ENCODE measurements at regions not wholly inside any gene's neighbourhood (a gene's known extent, or its start where the extent isn't known, plus 50 kb on each side); places are given as distances from the start of the nearest gene placed in this dataset.

DNA sequence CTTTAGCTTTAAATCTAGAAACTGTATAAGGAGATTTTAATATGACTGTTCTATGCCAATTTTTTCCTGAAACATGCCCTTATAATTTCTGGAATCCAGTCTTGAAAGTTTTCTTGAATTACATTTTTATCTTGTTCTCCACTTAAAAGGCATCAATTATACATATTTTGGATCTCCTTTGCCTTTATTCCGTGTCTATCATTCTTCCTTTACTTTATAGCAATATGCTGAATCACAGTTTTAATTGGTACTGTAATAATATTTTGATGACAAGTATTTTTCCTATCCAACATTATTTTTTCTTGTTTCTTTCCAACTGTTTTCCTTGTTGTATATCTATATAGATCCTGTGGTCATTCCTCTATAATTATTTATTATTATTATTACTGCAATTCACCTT is 361.2 kb downstream of the PIK3R1 start:
- FAIRE-seq (no peak), DNase-seq (ENCODE audit: extremely low read depth in 1 of 4, low spot score in 3 of 4) (no peak), ATAC-seq (no peak)
- no TSS peak for BruUV-seq (replicated peaks)
- CTCF ChIA-PET (ENCODE audit: low intra/inter-chr PET ratio), result no interaction called here
- POLR2A ChIA-PET, result interaction anchor here (0.8 kb wide), 1 partner anchor 17 kb away, joined by 3 read pairs; no protein-coding TSS in a partner anchor
- Histone ChIP-seq H3K27me3 (ENCODE audit: control insufficient read depth in 2 of 2, insufficient read depth in 2 of 2, low read length in 2 of 2) (no peaks in the 10 kb centered on the region), H3K4me2 (ENCODE audit: insufficient read depth, low read length) (no peak overlapping the region), H3K36me3 (ENCODE audit: control insufficient read depth, insufficient read depth, low read length) (no peaks in the 10 kb centered on the region), H4K20me1 (replicated peaks; ENCODE audit: control insufficient read depth, insufficient read depth, low read length) (no peaks in the 10 kb centered on the region), H3K27ac (ENCODE audit: extremely low read depth, low read depth, low read length) (no peak overlapping the region), H3K9ac (ENCODE audit: insufficient read depth in 1 of 2, low read depth in 2 of 2, low read length in 2 of 2) (no peak overlapping the region), H3K4me3 (no peak overlapping the region), H2AFZ (ENCODE audit: low read depth, low read length) (no peak overlapping the region), H3K9me1 (ENCODE audit: control insufficient read depth, insufficient read depth, low read length) (no peaks in the 10 kb centered on the region), H3K9me3 (replicated peaks; ENCODE audit: control insufficient read depth, insufficient read depth, low read depth, low read length) (no peaks in the 10 kb centered on the region), H3K79me2 (ENCODE audit: control insufficient read depth, insufficient read depth, low read length) (no peaks in the 10 kb centered on the region), H3K4me1 (replicated peaks in 1 of 2; ENCODE audit: control insufficient read depth in 2 of 2, insufficient read depth in 2 of 2, low read length in 2 of 2) (no peaks in the 10 kb centered on the region)
- in situ Hi-C loops (cut with MboI), result no loop called here
- WGBS (ENCODE audit: insufficient coverage, low coverage, missing lambda C conversion rate), result 5% methylated on average over 1 of the region's 1 CpG
- TF ChIP-seq C11orf30 (IDR thresholded peaks at IDR 0.05; ENCODE audit: low read depth) (peak; percentile 37; the same call in 1 of the 2 replicates), TRIM28 (IDR thresholded peaks at IDR 0.05) (0 out of 2 replicates have a peak, but pooled peaks have one; percentile 50), ZNF316 (IDR thresholded peaks at IDR 0.05) (peak; percentile 76), POLR2G (IDR thresholded peaks at IDR 0.05; ENCODE audit: low read depth, low read length) (no peak)
- intact Hi-C loops (cut with micrococcal nuclease), result no loop called here

DNA sequence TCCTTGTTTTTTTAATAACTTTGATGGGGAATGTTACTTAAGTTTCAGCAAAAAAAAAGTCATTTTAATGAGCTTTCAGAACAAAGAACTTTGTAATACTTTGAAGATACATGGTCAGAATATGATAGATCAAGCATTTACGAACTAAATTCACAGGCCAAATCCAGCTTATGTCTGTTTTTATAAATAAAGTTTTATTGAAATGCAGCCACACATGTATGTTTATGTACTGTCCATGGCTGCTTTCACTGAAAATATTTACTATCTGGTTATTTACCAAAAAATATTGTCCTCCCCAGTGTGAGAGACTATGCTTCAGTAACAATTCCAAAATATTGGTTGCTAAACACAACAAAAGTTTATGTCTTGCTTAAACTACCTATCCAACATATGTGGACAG is 366.7 kb downstream of the PIK3R1 start:
- Histone ChIP-seq H3K27ac (ENCODE audit: extremely low read depth, low read depth, low read length) (no peak overlapping the region), H2AFZ (ENCODE audit: low read depth, low read length) (no peak overlapping the region), H3K79me2 (ENCODE audit: control insufficient read depth, insufficient read depth, low read length) (no peaks in the 10 kb centered on the region), H3K9me1 (ENCODE audit: control insufficient read depth, insufficient read depth, low read length) (no peaks in the 10 kb centered on the region), H3K4me2 (ENCODE audit: insufficient read depth, low read length) (no peak overlapping the region), H4K20me1 (replicated peaks; ENCODE audit: control insufficient read depth, insufficient read depth, low read length) (no peaks in the 10 kb centered on the region), H3K36me3 (ENCODE audit: control insufficient read depth, insufficient read depth, low read length) (no peaks in the 10 kb centered on the region), H3K4me1 (replicated peaks in 1 of 2; ENCODE audit: control insufficient read depth in 2 of 2, insufficient read depth in 2 of 2, low read length in 2 of 2) (no peaks in the 10 kb centered on the region), H3K4me3 (no peak overlapping the region), H3K9ac (ENCODE audit: insufficient read depth in 1 of 2, low read depth in 2 of 2, low read length in 2 of 2) (no peak overlapping the region), H3K9me3 (replicated peaks; ENCODE audit: control insufficient read depth, insufficient read depth, low read depth, low read length) (no peaks in the 10 kb centered on the region), H3K27me3 (ENCODE audit: control insufficient read depth in 2 of 2, insufficient read depth in 2 of 2, low read length in 2 of 2) (no peaks in the 10 kb centered on the region)
- BruUV-seq (replicated peaks), result no TSS peak
- in situ Hi-C loops (cut with MboI), result no loop called here
- intact Hi-C loops (cut with micrococcal nuclease), result no loop called here
- POLR2A ChIA-PET, result no interaction called here
- CTCF ChIA-PET (ENCODE audit: low intra/inter-chr PET ratio), result no interaction called here
- ATAC-seq, result no peak
- no peak for DNase-seq (ENCODE audit: extremely low read depth in 1 of 4, low spot score in 3 of 4)
- WGBS (ENCODE audit: insufficient coverage, low coverage, missing lambda C conversion rate), result 0% methylated on average over 1 of the region's 1 CpG
- no peak for FAIRE-seq
- TF ChIP-seq, protein P1, sequence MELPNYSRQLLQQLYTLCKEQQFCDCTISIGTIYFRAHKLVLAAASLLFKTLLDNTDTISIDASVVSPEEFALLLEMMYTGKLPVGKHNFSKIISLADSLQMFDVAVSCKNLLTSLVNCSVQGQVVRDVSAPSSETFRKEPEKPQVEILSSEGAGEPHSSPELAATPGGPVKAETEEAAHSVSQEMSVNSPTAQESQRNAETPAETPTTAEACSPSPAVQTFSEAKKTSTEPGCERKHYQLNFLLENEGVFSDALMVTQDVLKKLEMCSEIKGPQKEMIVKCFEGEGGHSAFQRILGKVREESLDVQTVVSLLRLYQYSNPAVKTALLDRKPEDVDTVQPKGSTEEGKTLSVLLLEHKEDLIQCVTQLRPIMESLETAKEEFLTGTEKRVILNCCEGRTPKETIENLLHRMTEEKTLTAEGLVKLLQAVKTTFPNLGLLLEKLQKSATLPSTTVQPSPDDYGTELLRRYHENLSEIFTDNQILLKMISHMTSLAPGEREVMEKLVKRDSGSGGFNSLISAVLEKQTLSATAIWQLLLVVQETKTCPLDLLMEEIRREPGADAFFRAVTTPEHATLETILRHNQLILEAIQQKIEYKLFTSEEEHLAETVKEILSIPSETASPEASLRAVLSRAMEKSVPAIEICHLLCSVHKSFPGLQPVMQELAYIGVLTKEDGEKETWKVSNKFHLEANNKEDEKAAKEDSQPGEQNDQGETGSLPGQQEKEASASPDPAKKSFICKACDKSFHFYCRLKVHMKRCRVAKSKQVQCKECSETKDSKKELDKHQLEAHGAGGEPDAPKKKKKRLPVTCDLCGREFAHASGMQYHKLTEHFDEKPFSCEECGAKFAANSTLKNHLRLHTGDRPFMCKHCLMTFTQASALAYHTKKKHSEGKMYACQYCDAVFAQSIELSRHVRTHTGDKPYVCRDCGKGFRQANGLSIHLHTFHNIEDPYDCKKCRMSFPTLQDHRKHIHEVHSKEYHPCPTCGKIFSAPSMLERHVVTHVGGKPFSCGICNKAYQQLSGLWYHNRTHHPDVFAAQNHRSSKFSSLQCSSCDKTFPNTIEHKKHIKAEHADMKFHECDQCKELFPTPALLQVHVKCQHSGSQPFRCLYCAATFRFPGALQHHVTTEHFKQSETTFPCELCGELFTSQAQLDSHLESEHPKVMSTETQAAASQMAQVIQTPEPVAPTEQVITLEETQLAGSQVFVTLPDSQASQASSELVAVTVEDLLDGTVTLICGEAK (IDR thresholded peaks at IDR 0.05), result peak; percentile 83
- TF ChIP-seq, protein P1 (CRISPR knock-in tag; IDR thresholded peaks at IDR 0.05), result no peak

All from K562 (cell line).